ENCODE measurements at regions not wholly inside any gene's neighbourhood (a gene's known extent, or its start where the extent isn't known, plus 50 kb on each side); places are given as distances from the start of the nearest gene placed in this dataset.

GRCh38 chr13:99760456-99760855 lies 211.1 kb downstream of the ZIC5 start:
- H3K27ac ChIP-seq (ENCODE audit: low read length) = no peak overlapping the region
- H3K4me1 ChIP-seq (ENCODE audit: low read length) = no peaks in the 10 kb centered on the region
- H3K4me2 ChIP-seq (ENCODE audit: low read length) = no peak overlapping the region
- H3K9ac ChIP-seq (ENCODE audit: low read length) = no peak overlapping the region
- H2AFZ ChIP-seq (ENCODE audit: low read depth, low read length) = no peak overlapping the region
- H3K9me3 ChIP-seq (ENCODE audit: insufficient read depth, low read length) = peaks cover 20% of the 10 kb centered on the region; the same call in 1 of the 2 replicates
- peaks cover 2% of the 10 kb centered on the region for H3K36me3 ChIP-seq (replicated peaks; ENCODE audit: low read depth, low read length)
- H3K27me3 ChIP-seq (ENCODE audit: low read depth, low read length) = no peaks in the 10 kb centered on the region
- H4K20me1 ChIP-seq (ENCODE audit: insufficient read depth, low read length) = no peaks in the 10 kb centered on the region
- TF ChIP-seq EZH2phosphoT487 (IDR thresholded peaks at IDR 0.05; ENCODE audit: low read depth) (no peak), CTCF (IDR thresholded peaks at IDR 0.05; ENCODE audit: low read depth, low read length) (no peak)
- H3K79me2 ChIP-seq (ENCODE audit: low read length) = no peaks in the 10 kb centered on the region
- H3K4me3 ChIP-seq (ENCODE audit: low read length) = no peak overlapping the region

- no peaks in the 10 kb centered on the region for H3K79me2 ChIP-seq (ENCODE audit: low read length)
- no peak overlapping the region for H3K4me3 ChIP-seq (ENCODE audit: low read length)
- H2AFZ ChIP-seq (ENCODE audit: low read depth, low read length) = no peak overlapping the region
- H3K9ac ChIP-seq (ENCODE audit: low read length) = no peak overlapping the region
- no peaks in the 10 kb centered on the region for H3K4me1 ChIP-seq (ENCODE audit: low read length)
- TF ChIP-seq CTCF (IDR thresholded peaks at IDR 0.05; ENCODE audit: low read depth, low read length) = no peak
- TF ChIP-seq EZH2phosphoT487 (IDR thresholded peaks at IDR 0.05; ENCODE audit: low read depth) = no peak
- H3K36me3 ChIP-seq (replicated peaks; ENCODE audit: low read depth, low read length) = no peaks in the 10 kb centered on the region
- H4K20me1 ChIP-seq (ENCODE audit: insufficient read depth, low read length) = no peaks in the 10 kb centered on the region
- peaks cover 13% of the 10 kb centered on the region; the same call in 1 of the 2 replicates for H3K9me3 ChIP-seq (ENCODE audit: insufficient read depth, low read length)
- H3K27me3 ChIP-seq (ENCODE audit: low read depth, low read length) = no peaks in the 10 kb centered on the region
- H3K27ac ChIP-seq (ENCODE audit: low read length) = no peak overlapping the region
- H3K4me2 ChIP-seq (ENCODE audit: low read length) = no peak overlapping the region
Measured at GRCh38 chr13:99759163-99759552, 212.4 kb downstream of the ZIC5 start.

GRCh38 chr13:99758460-99759162 lies 213.0 kb downstream of the ZIC5 start:
- H3K4me3 ChIP-seq (ENCODE audit: low read length) = no peak overlapping the region
- H2AFZ ChIP-seq (ENCODE audit: low read depth, low read length) = no peak overlapping the region
- H3K27me3 ChIP-seq (ENCODE audit: low read depth, low read length) = no peaks in the 10 kb centered on the region
- H3K9ac ChIP-seq (ENCODE audit: low read length) = no peak overlapping the region
- H4K20me1 ChIP-seq (ENCODE audit: insufficient read depth, low read length) = no peaks in the 10 kb centered on the region
- H3K27ac ChIP-seq (ENCODE audit: low read length) = no peak overlapping the region
- H3K36me3 ChIP-seq (replicated peaks; ENCODE audit: low read depth, low read length) = no peaks in the 10 kb centered on the region
- no peaks in the 10 kb centered on the region for H3K79me2 ChIP-seq (ENCODE audit: low read length)
- H3K9me3 ChIP-seq (ENCODE audit: insufficient read depth, low read length) = peaks cover 13% of the 10 kb centered on the region; the same call in 1 of the 2 replicates
- no peaks in the 10 kb centered on the region for H3K4me1 ChIP-seq (ENCODE audit: low read length)
- TF ChIP-seq CTCF (IDR thresholded peaks at IDR 0.05; ENCODE audit: low read depth, low read length) (no peak), EZH2phosphoT487 (IDR thresholded peaks at IDR 0.05; ENCODE audit: low read depth) (no peak)
- no peak overlapping the region for H3K4me2 ChIP-seq (ENCODE audit: low read length)

- Histone ChIP-seq H3K79me2 (ENCODE audit: low read length) (no peaks in the 10 kb centered on the region), H4K20me1 (ENCODE audit: insufficient read depth, low read length) (no peaks in the 10 kb centered on the region), H3K9ac (ENCODE audit: low read length) (no peak overlapping the region), H2AFZ (ENCODE audit: low read depth, low read length) (no peak overlapping the region), H3K27me3 (ENCODE audit: low read depth, low read length) (no peaks in the 10 kb centered on the region), H3K4me2 (ENCODE audit: low read length) (no peak overlapping the region), H3K4me1 (ENCODE audit: low read length) (no peaks in the 10 kb centered on the region), H3K36me3 (replicated peaks; ENCODE audit: low read depth, low read length) (no peaks in the 10 kb centered on the region), H3K9me3 (ENCODE audit: insufficient read depth, low read length) (peaks cover 13% of the 10 kb centered on the region; the same call in 1 of the 2 replicates), H3K4me3 (ENCODE audit: low read length) (no peak overlapping the region), H3K27ac (ENCODE audit: low read length) (no peak overlapping the region)
- TF ChIP-seq EZH2phosphoT487 (IDR thresholded peaks at IDR 0.05; ENCODE audit: low read depth) (no peak), CTCF (IDR thresholded peaks at IDR 0.05; ENCODE audit: low read depth, low read length) (no peak)
Measured at GRCh38 chr13:99757756-99758459, 213.7 kb downstream of the ZIC5 start.
